ENCODE measurements at regions not wholly inside any gene's neighbourhood (a gene's known extent, or its start where the extent isn't known, plus 50 kb on each side); places are given as distances from the start of the nearest gene placed in this dataset.
"Not testable (repeated sequence)": the region's sequence is repeated elsewhere in the genome, so short reads cannot be mapped to it uniquely, and the experiment has no call there.

DNA sequence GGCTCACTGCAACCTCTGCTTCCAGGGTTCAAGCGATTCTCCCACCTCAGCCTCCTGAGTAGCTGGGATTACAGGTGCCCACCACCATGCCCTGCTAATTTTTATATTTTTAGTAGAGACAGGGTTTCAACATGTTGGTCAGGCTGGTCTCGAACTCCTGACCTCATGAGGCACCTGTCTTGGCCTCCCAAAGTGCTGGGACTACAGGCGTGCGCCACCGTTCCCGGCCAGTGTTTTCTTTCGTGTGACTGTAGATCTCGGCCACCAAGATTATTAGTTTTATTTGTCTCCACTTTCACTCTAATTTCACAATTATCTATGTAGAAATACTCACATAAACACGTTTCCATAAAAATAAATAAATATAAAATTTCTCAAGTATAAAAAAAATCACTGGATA, 665.4 kb upstream of the RAG2 start:
- not testable (repeated sequence) for TF ChIP-seq EZH2 (IDR thresholded peaks at IDR 0.05; ENCODE audit: insufficient read depth, poor library complexity, severe bottlenecking); EZH2phosphoT487 (IDR thresholded peaks at IDR 0.05; ENCODE audit: insufficient read depth, low read depth)

All from GM23248 (cell line).